ENCODE measurements at regions not wholly inside any gene's neighbourhood (a gene's known extent, or its start where the extent isn't known, plus 50 kb on each side); places are given as distances from the start of the nearest gene placed in this dataset.
"Not testable (repeated sequence)": the region's sequence is repeated elsewhere in the genome, so short reads cannot be mapped to it uniquely, and the experiment has no call there.

DNA sequence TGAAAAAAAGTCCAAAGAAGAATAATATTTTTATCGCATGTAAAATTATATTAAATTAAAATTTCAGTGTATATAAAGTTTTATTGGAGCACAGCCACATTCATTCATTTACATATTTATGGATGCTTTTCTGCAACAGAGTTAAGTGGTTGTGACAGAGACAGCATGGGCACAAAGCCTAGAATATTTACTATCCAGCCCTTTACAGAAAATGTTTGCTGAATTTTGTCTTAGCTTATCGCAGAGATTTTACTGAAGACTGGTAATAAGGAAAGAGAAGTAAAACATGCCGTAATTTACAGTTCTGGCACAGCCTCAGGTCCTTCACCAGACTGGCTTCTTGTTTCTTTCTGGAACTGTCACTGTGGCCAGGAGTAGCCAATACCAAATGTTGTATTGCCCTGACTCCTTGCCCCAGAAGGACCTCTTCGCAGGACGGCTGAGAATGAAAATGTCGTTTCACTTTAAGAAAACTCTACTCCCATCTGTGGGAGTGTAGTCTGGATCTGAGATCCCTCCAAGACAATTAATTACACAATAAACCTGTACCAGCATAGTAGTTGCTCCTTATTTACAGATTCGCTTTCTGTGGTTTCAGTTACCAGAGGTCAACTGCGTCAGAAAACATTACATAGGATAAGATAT lies 94.9 kb upstream of the GOT2 start:
- no peak for DNase-seq

- peak; percentile 29 for DNase-seq
Measured at GRCh38 chr16:58824201-58824600, 90.1 kb upstream of the GOT2 start.

GRCh38 chr16:58821886-58822285 lies 87.8 kb upstream of the GOT2 start:
- no peak for DNase-seq

DNA sequence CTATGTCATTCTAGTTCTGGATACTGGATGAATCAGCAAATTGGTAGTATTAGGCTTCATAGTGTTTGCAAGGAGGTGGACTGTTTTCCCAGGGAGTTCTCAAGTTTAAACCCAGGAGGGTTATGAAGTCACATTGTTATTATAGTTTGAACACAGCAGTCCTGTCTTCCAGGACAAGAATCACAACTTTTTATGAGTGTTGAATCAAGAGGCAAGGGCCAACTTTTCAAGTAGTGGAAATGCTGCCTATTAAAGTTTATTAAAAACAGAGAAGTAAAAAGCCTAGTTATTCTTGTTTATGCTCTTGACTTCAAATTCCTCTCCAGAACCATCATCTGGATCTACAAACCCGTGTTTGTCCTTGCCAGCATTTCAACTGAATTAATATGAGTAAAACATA lies 86.3 kb upstream of the GOT2 start:
- DNase-seq, result no peak

GRCh38 chr16:58815181-58815888 lies 81.2 kb upstream of the GOT2 start:
- DNase-seq, result no peak

GRCh38 chr16:58814348-58814801 lies 80.3 kb upstream of the GOT2 start:
- DNase-seq, result peak; percentile 66

DNA sequence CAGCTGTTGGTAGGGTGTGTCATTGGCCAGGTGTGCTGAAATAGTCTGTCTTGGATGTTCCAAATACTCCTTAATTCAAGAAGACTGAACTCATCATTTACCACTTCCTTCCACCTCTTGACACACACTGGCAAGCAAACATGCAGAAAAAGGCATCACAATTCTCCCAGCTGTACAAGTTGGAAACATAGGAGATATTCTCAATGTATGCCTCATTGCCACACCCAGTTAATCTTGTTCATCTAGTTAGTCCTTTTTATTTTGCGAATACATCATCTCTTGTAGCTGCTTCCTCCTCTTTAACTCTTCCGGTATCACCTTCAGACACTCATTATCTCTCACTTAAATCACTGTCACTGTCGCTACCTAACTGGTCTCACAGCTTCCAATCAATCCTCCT lies 75.1 kb upstream of the GOT2 start:
- DNase-seq, result no peak

DNA sequence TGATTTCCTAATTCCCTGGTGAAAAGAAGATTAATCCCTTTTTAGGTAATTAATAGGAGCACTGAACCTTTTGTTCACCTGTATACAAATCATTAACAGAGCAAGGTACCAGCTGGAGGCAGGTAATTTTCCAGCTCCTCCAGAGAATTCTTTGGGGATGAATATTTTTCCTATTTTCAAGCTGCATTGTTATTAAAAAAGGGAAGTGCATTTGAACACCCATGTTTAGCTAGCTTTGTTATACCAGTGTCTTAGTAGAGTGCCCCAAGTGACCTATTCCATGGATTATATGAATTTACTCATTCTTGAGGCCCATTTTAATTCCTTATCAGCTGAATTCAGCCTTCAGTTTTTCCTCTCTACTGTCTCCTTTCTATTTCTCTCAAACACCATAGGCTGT lies 73.2 kb upstream of the GOT2 start:
- DNase-seq, result no peak

DNA sequence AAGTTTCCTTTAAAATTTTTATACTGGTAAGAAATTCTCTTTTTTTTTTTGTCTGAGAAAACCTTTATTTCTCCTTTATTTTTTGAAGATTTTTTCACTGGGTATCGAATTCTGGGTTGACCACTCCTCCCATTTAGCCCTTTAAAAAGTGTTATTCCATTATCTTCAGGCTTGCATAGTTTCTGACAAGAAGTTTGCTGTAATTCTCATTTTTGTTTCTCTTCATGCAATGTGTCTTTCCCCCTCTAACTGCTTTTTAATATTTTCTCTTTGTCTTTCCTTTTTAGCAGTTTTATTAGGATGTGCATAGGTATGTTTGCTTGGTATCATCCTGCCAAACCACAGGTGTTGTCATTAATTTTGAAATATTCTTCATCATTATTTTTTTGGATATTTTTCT lies 67.7 kb upstream of the GOT2 start:
- no peak for DNase-seq

- no peak for DNase-seq
Measured at GRCh38 chr16:58797137-58797801, 63.2 kb upstream of the GOT2 start.

- no peak for DNase-seq
Measured at GRCh38 chr16:58793366-58793765, 59.2 kb upstream of the GOT2 start.

- DNase-seq, result no peak
Measured at GRCh38 chr16:58792188-58792587, 58.1 kb upstream of the GOT2 start.

GRCh38 chr16:58790816-58791557 lies 56.9 kb upstream of the GOT2 start:
- DNase-seq, result not testable (repeated sequence)

DNA sequence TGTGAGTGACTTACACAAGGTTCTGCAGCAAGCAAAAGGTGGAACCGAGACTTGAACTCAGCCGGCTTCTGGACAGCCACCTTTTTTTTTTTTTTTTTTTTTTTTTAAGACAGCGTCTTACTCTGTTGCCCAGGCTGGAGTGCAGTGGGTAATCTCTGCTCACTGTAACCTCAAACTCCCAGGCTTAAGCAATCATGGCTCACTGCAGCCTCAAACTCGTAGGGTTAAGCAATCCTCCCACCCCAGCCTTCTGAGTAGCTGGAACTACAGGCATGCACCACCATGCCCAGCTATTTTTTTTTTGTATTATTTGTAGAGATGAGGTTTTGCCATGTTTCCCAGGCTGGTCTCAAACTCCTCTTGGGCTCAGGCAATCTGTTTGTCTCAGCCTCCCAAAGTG lies 55.2 kb upstream of the GOT2 start:
- DNase-seq, result no peak
